Fibroblast of peridontal ligament (primary cell): ENCODE measurements at regions not wholly inside any gene's neighbourhood (a gene's known extent, or its start where the extent isn't known, plus 50 kb on each side); places are given as distances from the start of the nearest gene placed in this dataset.

Experiments
- DNase-seq: peaks from one replicate; pipeline ENCODE4 v3.0.0-alpha.2; 2010; ENCODE audit errors: extremely low read depth

DNA sequence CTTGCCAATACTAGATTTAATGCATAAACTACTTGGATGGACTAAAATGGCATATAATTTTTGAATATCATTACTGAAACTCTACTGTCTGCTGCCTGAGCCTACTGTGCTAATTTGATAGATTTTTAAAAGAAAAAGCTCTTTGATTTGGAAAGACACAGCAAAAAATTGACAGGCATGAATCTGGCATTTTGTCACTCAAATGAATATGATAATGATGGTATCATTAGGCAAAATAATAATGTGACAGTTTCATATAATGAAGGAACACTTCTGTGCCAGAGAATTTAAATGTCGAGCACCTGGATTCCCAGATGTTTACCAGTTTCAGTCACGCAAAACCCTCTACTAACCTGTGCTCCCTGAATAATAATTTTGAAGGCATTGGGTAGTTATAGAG is 60.0 kb upstream of the SLC13A1 start:
- DNase-seq = no peak
